ENCODE measurements at regions not wholly inside any gene's neighbourhood (a gene's known extent, or its start where the extent isn't known, plus 50 kb on each side); places are given as distances from the start of the nearest gene placed in this dataset.
A peak's percentile ranks its signal among the peaks of the same experiment; 100 is the strongest.

GRCh38 chr18:27674411-27674810 is 489.3 kb upstream of the CHST9 start:
- DNase-seq (ENCODE audit: insufficient read length) (no peak), FAIRE-seq (no peak)
- TF ChIP-seq POLR2A (IDR thresholded peaks at IDR 0.05; ENCODE audit: low read depth, low read length): no peak
- TF ChIP-seq POLR2AphosphoS5 (IDR thresholded peaks at IDR 0.05; ENCODE audit: low read depth, low read length): no peak
- no peak for TF ChIP-seq TAF1 (IDR thresholded peaks at IDR 0.05; ENCODE audit: borderline replicate concordance, low read depth, low read length)

- FAIRE-seq (no peak), DNase-seq (ENCODE audit: insufficient read length) (no peak)
- TF ChIP-seq POLR2A (IDR thresholded peaks at IDR 0.05; ENCODE audit: low read depth, low read length) (no peak), POLR2AphosphoS5 (IDR thresholded peaks at IDR 0.05; ENCODE audit: low read depth, low read length) (no peak)
Measured at GRCh38 chr18:27673861-27674260, 488.8 kb upstream of the CHST9 start.

GRCh38 chr18:27668158-27668557 is 483.1 kb upstream of the CHST9 start:
- no peak for FAIRE-seq
- no peak for TF ChIP-seq POLR2A (IDR thresholded peaks at IDR 0.05; ENCODE audit: low read depth, low read length)
- TF ChIP-seq TAF1 (IDR thresholded peaks at IDR 0.05; ENCODE audit: borderline replicate concordance, low read depth, low read length): no peak
- TF ChIP-seq POLR2AphosphoS5 (IDR thresholded peaks at IDR 0.05; ENCODE audit: low read depth, low read length): no peak
- DNase-seq (ENCODE audit: insufficient read length): no peak

GRCh38 chr18:27667064-27667463 is 482.0 kb upstream of the CHST9 start:
- TF ChIP-seq POLR2AphosphoS5 (IDR thresholded peaks at IDR 0.05; ENCODE audit: low read depth, low read length): no peak
- no peak for TF ChIP-seq POLR2A (IDR thresholded peaks at IDR 0.05; ENCODE audit: low read depth, low read length)
- TF ChIP-seq TAF1 (IDR thresholded peaks at IDR 0.05; ENCODE audit: borderline replicate concordance, low read depth, low read length): no peak
- DNase-seq (ENCODE audit: insufficient read length) (no peak), FAIRE-seq (no peak)

- DNase-seq (ENCODE audit: insufficient read length) (no peak), FAIRE-seq (no peak)
- no peak for TF ChIP-seq POLR2A (IDR thresholded peaks at IDR 0.05; ENCODE audit: low read depth, low read length)
- no peak for TF ChIP-seq TAF1 (IDR thresholded peaks at IDR 0.05; ENCODE audit: borderline replicate concordance, low read depth, low read length)
- no peak for TF ChIP-seq POLR2AphosphoS5 (IDR thresholded peaks at IDR 0.05; ENCODE audit: low read depth, low read length)
Measured at GRCh38 chr18:27666016-27666415, 480.9 kb upstream of the CHST9 start.

GRCh38 chr18:27665264-27665799 is 480.2 kb upstream of the CHST9 start:
- TF ChIP-seq POLR2AphosphoS5 (IDR thresholded peaks at IDR 0.05; ENCODE audit: low read depth, low read length) (no peak), TAF1 (IDR thresholded peaks at IDR 0.05; ENCODE audit: borderline replicate concordance, low read depth, low read length) (no peak), POLR2A (IDR thresholded peaks at IDR 0.05; ENCODE audit: low read depth, low read length) (no peak)
- no peak for DNase-seq (ENCODE audit: insufficient read length)
- FAIRE-seq: no peak

GRCh38 chr18:27662949-27663348 is 477.8 kb upstream of the CHST9 start:
- FAIRE-seq: no peak
- no peak for DNase-seq (ENCODE audit: insufficient read length)
- TF ChIP-seq TAF1 (IDR thresholded peaks at IDR 0.05; ENCODE audit: borderline replicate concordance, low read depth, low read length) (no peak), POLR2A (IDR thresholded peaks at IDR 0.05; ENCODE audit: low read depth, low read length) (no peak), POLR2AphosphoS5 (IDR thresholded peaks at IDR 0.05; ENCODE audit: low read depth, low read length) (no peak)

- TF ChIP-seq POLR2A (IDR thresholded peaks at IDR 0.05; ENCODE audit: low read depth, low read length) (no peak), POLR2AphosphoS5 (IDR thresholded peaks at IDR 0.05; ENCODE audit: low read depth, low read length) (no peak), TAF1 (IDR thresholded peaks at IDR 0.05; ENCODE audit: borderline replicate concordance, low read depth, low read length) (no peak)
- FAIRE-seq (peak; percentile 42), DNase-seq (ENCODE audit: insufficient read length) (no peak)
Measured at GRCh38 chr18:27662537-27662936, 477.4 kb upstream of the CHST9 start.

GRCh38 chr18:27661320-27662018 is 476.4 kb upstream of the CHST9 start:
- no peak for TF ChIP-seq TAF1 (IDR thresholded peaks at IDR 0.05; ENCODE audit: borderline replicate concordance, low read depth, low read length)
- no peak for FAIRE-seq
- no peak for DNase-seq (ENCODE audit: insufficient read length)

GRCh38 chr18:27656905-27657304 is 471.8 kb upstream of the CHST9 start:
- FAIRE-seq (no peak), DNase-seq (ENCODE audit: insufficient read length) (no peak)
- TF ChIP-seq POLR2AphosphoS5 (IDR thresholded peaks at IDR 0.05; ENCODE audit: low read depth, low read length) (no peak), TAF1 (IDR thresholded peaks at IDR 0.05; ENCODE audit: borderline replicate concordance, low read depth, low read length) (no peak), POLR2A (IDR thresholded peaks at IDR 0.05; ENCODE audit: low read depth, low read length) (no peak)

GRCh38 chr18:27656167-27656778 is 471.2 kb upstream of the CHST9 start:
- no peak for DNase-seq (ENCODE audit: insufficient read length)
- TF ChIP-seq TAF1 (IDR thresholded peaks at IDR 0.05; ENCODE audit: borderline replicate concordance, low read depth, low read length) (no peak), POLR2AphosphoS5 (IDR thresholded peaks at IDR 0.05; ENCODE audit: low read depth, low read length) (no peak), POLR2A (IDR thresholded peaks at IDR 0.05; ENCODE audit: low read depth, low read length) (no peak)
- no peak for FAIRE-seq

- TF ChIP-seq TAF1 (IDR thresholded peaks at IDR 0.05; ENCODE audit: borderline replicate concordance, low read depth, low read length) (no peak), POLR2A (IDR thresholded peaks at IDR 0.05; ENCODE audit: low read depth, low read length) (no peak), POLR2AphosphoS5 (IDR thresholded peaks at IDR 0.05; ENCODE audit: low read depth, low read length) (no peak)
- no peak for DNase-seq (ENCODE audit: insufficient read length)
- no peak for FAIRE-seq
Measured at GRCh38 chr18:27653247-27653646, 468.1 kb upstream of the CHST9 start.

Measured in GM12892 (cell line).